ENCODE measurements at regions not wholly inside any gene's neighbourhood (a gene's known extent, or its start where the extent isn't known, plus 50 kb on each side); places are given as distances from the start of the nearest gene placed in this dataset.
"Not testable (repeated sequence)": the region's sequence is repeated elsewhere in the genome, so short reads cannot be mapped to it uniquely, and the experiment has no call there.

- DNase-seq: not testable (repeated sequence)
Observed at GRCh38 chr4:74505355-74505978, 60.5 kb downstream of the AREG start.

GRCh38 chr4:74509363-74509762 lies 64.4 kb downstream of the AREG start:
- DNase-seq: not testable (repeated sequence)

- DNase-seq: no peak
Observed at GRCh38 chr4:74516303-74516702, 71.4 kb downstream of the AREG start.

GRCh38 chr4:74517996-74518395 lies 73.1 kb downstream of the AREG start:
- no peak for DNase-seq

GRCh38 chr4:74522251-74522991 lies 77.5 kb downstream of the AREG start:
- DNase-seq: no peak

- DNase-seq: no peak
Observed at GRCh38 chr4:74523096-74523495, 78.2 kb downstream of the AREG start.

- no peak for DNase-seq
Observed at GRCh38 chr4:74524985-74525384, 80.0 kb downstream of the AREG start.

- DNase-seq: no peak
Observed at GRCh38 chr4:74527049-74527448, 82.1 kb downstream of the AREG start.

GRCh38 chr4:74528178-74528577 lies 83.2 kb downstream of the AREG start:
- no peak for DNase-seq

GRCh38 chr4:74529284-74530041 lies 84.5 kb downstream of the AREG start:
- DNase-seq: no peak

- no peak for DNase-seq
Observed at GRCh38 chr4:74531963-74532794, 87.2 kb downstream of the AREG start.

- DNase-seq: no peak
Observed at GRCh38 chr4:74534121-74534520, 89.2 kb downstream of the AREG start.

- no peak for DNase-seq
Observed at GRCh38 chr4:74534936-74535335, 90.0 kb downstream of the AREG start.

GRCh38 chr4:74535512-74535911 lies 90.6 kb downstream of the AREG start:
- no peak for DNase-seq

GRCh38 chr4:74536557-74536956 lies 91.6 kb downstream of the AREG start:
- DNase-seq: no peak

GRCh38 chr4:74537459-74537858 lies 92.5 kb downstream of the AREG start:
- DNase-seq: no peak

GRCh38 chr4:74539044-74539790 lies 94.3 kb downstream of the AREG start:
- DNase-seq: no peak

- no peak for DNase-seq
Observed at GRCh38 chr4:74540193-74540592, 95.3 kb downstream of the AREG start.

- no peak for DNase-seq
Observed at GRCh38 chr4:74541667-74542066, 96.7 kb downstream of the AREG start.

GRCh38 chr4:74543231-74543781 lies 98.4 kb downstream of the AREG start:
- DNase-seq: no peak

- DNase-seq: no peak
Observed at GRCh38 chr4:74543983-74544382, 99.0 kb downstream of the AREG start.
